22Rv1 (cell line): ENCODE measurements at regions not wholly inside any gene's neighbourhood (a gene's known extent, or its start where the extent isn't known, plus 50 kb on each side); places are given as distances from the start of the nearest gene placed in this dataset.

Experiments used
- H3K27ac ChIP-seq: fragments of 450-650 bp; 2 replicates; pipeline ENCODE4 v1.5.1; 2017
- CTCF ChIP-seq: fragments of 450-650 bp; IDR thresholded peaks from 2 replicates; pipeline ENCODE4 v1.5.1; 2017; ENCODE audit warnings: mild to moderate bottlenecking
- ZFX ChIP-seq: fragments of 450-650 bp; IDR thresholded peaks from 2 replicates; pipeline ENCODE4 v1.6.1; 2017; ENCODE audit warnings: antibody characterized with exemption, borderline replicate concordance

GRCh38 chr2:176851889-176852483, 360.6 kb upstream of the HNRNPA3 start:
- H3K27ac ChIP-seq, result no peak overlapping the region
- TF ChIP-seq CTCF (no peak), ZFX (no peak)

GRCh38 chr2:176852667-176853066, 359.9 kb upstream of the HNRNPA3 start:
- TF ChIP-seq CTCF, result no peak
- no peak for TF ChIP-seq ZFX
- H3K27ac ChIP-seq, result no peak overlapping the region

GRCh38 chr2:176854062-176854461, 358.5 kb upstream of the HNRNPA3 start:
- no peak overlapping the region for H3K27ac ChIP-seq
- TF ChIP-seq CTCF (no peak), ZFX (no peak)

GRCh38 chr2:176854878-176855277, 357.7 kb upstream of the HNRNPA3 start:
- no peak overlapping the region for H3K27ac ChIP-seq
- TF ChIP-seq CTCF, result no peak
- TF ChIP-seq ZFX, result no peak

GRCh38 chr2:176856683-176857082, 355.9 kb upstream of the HNRNPA3 start:
- H3K27ac ChIP-seq, result no peak overlapping the region
- TF ChIP-seq CTCF (no peak), ZFX (no peak)

GRCh38 chr2:176865336-176865735, 347.3 kb upstream of the HNRNPA3 start:
- TF ChIP-seq CTCF (no peak), ZFX (no peak)
- no peak overlapping the region for H3K27ac ChIP-seq

GRCh38 chr2:176872406-176872805, 340.2 kb upstream of the HNRNPA3 start:
- TF ChIP-seq CTCF, result no peak
- TF ChIP-seq ZFX, result no peak
- H3K27ac ChIP-seq, result no peak overlapping the region
